Heart left ventricle (tissue), 13 donors: ENCODE measurements at regions not wholly inside any gene's neighbourhood (a gene's known extent, or its start where the extent isn't known, plus 50 kb on each side); places are given as distances from the start of the nearest gene placed in this dataset.

Experiments
- CTCF ChIP-seq, 12 donors: fragments of 200-600 bp; sonication (generic) in 4 of 12; IDR thresholded peaks; one replicate each; pipeline versions ENCODE4 v1.5.0 to v1.8.0; 2018 to 2022; ENCODE audit warnings: antibody characterized with exemption in 12 of 12, mild to moderate bottlenecking in 5 of 12
- POLR2A ChIP-seq, 2 donors: fragments of 450-650 bp; IDR thresholded peaks; one replicate each; pipeline ENCODE4 v1.6.1; 2017; ENCODE audit warnings: antibody characterized with exemption in 2 of 2, mild to moderate bottlenecking in 2 of 2, moderate library complexity in 2 of 2
- donor health status: ischemic (EF 13 %, LVEDD 7.1; RV severe dilation, severe dysfunction).
- donor health status: DM: no; HTN: yes; CAD: no.
- donor health status: DM: no; HTN: no; CAD: no.
- donor health status: ischemic (EF 25% LVEDD 6.9; RV normal size, moderate dysfunction).
- donor health status: ischemic (EF 25% LVEDD 5.7; RV mildly dilated, moderate dysfunction).
- donor health status: ischemic (EF 35%, LVEDD 5.7; RV mildly dilated, moderate dysfunction).
- donor health status: nonischemic (EF 11% LVEDD 7.7; RV severe dilation, severe dysfunction).
- donor health status: DM: yes; HTN: yes; CAD: no.
- donor health status: PGD.
- donor health status: ischemic (EF 29% LVEDD 5.4; RV normal size, mild dysfunction).
- donor health status: nonischemic (EF 23%, LVEDD 6.1; RV moderate dilation, normal function).

DNA sequence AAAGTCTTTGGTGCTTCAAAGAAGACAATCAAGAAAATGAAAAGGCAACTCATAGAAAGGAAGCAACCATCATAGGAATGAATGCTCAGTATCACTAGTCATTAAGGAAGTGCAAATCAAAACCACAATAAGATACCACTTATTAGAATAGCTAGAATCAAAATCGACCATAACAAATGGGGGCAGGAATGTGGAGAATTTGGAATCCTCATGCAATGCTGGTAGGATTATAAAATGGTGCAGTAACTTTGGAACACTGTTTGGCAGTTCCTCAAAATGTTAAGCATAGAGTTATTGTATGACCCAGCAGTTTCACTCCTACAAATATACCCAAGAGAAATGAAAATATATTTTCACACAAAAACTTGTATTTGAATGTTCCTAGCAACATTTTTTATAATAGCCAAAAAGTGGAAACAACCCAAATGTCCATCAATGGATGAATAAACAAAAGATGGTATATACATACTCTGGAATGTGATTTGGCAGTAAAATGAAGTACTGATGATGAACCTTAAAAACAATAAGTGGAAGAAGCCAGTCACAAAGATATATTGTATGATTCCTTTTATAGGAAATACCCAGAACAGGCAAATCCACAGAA lies 105.6 kb downstream of the MIS18A start:
- TF ChIP-seq CTCF (IDR thresholded peaks at IDR 0.05) (no peak), POLR2A (IDR thresholded peaks at IDR 0.05) (no peak)
